Lower lobe of right lung (tissue), 2 donors: ENCODE measurements at regions not wholly inside any gene's neighbourhood (a gene's known extent, or its start where the extent isn't known, plus 50 kb on each side); places are given as distances from the start of the nearest gene placed in this dataset.

Experiments used
- ATAC-seq, 2 donors: fragments of 200-7000 bp; cut with Tn5 transposase; one replicate each; pipeline ENCODE4 v1.9.1; 2020 to 2022; ENCODE audit warnings: mild to moderate bottlenecking in 2 of 2, moderate library complexity in 2 of 2
- DNase-seq: peaks from one replicate; pipeline ENCODE4 v3.0.0-alpha.2; 2020
- H3K27ac ChIP-seq: fragments of 200-600 bp; one replicate; pipeline ENCODE4 v1.8.0; 2022
- H3K27me3 ChIP-seq: fragments of 200-600 bp; one replicate; pipeline ENCODE4 v1.8.0; 2022; ENCODE audit warnings: low read depth
- H3K36me3 ChIP-seq: fragments of 200-600 bp; one replicate; pipeline ENCODE4 v1.8.0; 2022; ENCODE audit warnings: mild to moderate bottlenecking
- H3K4me1 ChIP-seq: fragments of 200-600 bp; one replicate; pipeline ENCODE4 v1.8.0; 2022
- H3K4me3 ChIP-seq: fragments of 200-600 bp; one replicate; pipeline ENCODE4 v1.8.0; 2022; ENCODE audit warnings: mild to moderate bottlenecking
- H3K9me3 ChIP-seq: fragments of 200-600 bp; one replicate; pipeline ENCODE4 v1.8.0; 2022
- intact Hi-C: fragments of 100-400 bp; cut with DNase I; formaldehyde crosslinking; loops from one replicate; pipeline ENCODE4 v1.11.0; 2022
- TF ChIP-seq, protein P1 (sequence below): fragments of 200-600 bp; IDR thresholded peaks from one replicate; pipeline ENCODE4 v1.8.0; 2022; ENCODE audit warnings: antibody characterized with exemption, mild to moderate bottlenecking
- donor health status: DM: no; HTN: yes; CAD: no; lungs with severe emphysema.

DNA sequence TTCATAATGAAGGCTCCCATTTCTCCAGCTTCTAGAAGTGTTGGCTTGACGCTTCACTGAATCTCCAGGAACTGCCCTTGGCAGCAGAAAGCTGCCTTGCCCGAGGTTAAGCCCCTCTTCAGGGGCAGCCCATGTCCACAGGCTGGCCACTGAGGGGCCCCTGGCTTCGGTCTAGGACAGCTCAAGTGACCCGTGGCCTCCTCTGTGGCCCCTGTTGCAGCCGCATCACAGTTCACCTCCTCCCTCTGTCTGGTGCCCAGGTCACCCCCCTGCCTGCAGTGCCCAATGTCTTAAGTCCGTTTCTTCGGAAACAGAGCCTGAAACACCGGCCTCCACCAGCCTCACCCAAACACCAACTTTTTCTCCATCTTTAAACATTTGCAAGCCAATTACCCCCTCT is 279.2 kb upstream of the MKI67 start:
- no peak for ATAC-seq
- no peaks in the 10 kb centered on the region for H3K27me3 ChIP-seq

DNA sequence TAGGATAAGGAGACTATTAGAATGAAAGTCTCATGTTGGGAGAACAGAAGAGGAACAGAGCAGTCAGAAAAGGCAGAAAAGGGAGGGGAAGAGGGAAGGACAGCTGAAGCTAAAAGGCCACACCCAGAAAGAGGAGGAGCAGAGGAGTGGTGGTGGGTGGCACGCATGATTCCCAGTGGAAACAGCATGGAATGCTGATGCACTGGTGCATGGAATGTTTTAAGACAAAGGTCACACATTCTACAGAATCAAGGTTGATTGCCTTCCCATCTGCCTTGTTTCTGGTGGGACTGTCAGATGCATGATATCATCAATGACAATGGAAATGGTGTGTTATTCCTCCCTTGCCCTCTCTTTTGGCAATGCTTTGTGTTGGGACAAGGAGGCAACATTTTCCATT is 285.4 kb upstream of the MKI67 start:
- TF ChIP-seq, protein P1, sequence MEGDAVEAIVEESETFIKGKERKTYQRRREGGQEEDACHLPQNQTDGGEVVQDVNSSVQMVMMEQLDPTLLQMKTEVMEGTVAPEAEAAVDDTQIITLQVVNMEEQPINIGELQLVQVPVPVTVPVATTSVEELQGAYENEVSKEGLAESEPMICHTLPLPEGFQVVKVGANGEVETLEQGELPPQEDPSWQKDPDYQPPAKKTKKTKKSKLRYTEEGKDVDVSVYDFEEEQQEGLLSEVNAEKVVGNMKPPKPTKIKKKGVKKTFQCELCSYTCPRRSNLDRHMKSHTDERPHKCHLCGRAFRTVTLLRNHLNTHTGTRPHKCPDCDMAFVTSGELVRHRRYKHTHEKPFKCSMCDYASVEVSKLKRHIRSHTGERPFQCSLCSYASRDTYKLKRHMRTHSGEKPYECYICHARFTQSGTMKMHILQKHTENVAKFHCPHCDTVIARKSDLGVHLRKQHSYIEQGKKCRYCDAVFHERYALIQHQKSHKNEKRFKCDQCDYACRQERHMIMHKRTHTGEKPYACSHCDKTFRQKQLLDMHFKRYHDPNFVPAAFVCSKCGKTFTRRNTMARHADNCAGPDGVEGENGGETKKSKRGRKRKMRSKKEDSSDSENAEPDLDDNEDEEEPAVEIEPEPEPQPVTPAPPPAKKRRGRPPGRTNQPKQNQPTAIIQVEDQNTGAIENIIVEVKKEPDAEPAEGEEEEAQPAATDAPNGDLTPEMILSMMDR: no peak
- ATAC-seq (no peak), DNase-seq (no peak)
- H3K9me3 ChIP-seq: no peaks in the 10 kb centered on the region
- no peaks in the 10 kb centered on the region for H3K4me1 ChIP-seq
- H3K4me3 ChIP-seq: no peak overlapping the region
- H3K27ac ChIP-seq: no peak overlapping the region
- intact Hi-C loops: no loop called here
- H3K36me3 ChIP-seq: no peaks in the 10 kb centered on the region
- H3K27me3 ChIP-seq: no peaks in the 10 kb centered on the region

More for the DNA sequence above, 279.2 kb upstream of the MKI67 start:
- no peak overlapping the region for H3K27ac ChIP-seq
- H3K36me3 ChIP-seq: no peaks in the 10 kb centered on the region
- TF ChIP-seq, protein P1: no peak
- no peaks in the 10 kb centered on the region for H3K4me1 ChIP-seq
- H3K9me3 ChIP-seq: peaks cover 3% of the 10 kb centered on the region
- intact Hi-C loops: no loop called here
- H3K4me3 ChIP-seq: no peak overlapping the region
- DNase-seq: no peak

DNA sequence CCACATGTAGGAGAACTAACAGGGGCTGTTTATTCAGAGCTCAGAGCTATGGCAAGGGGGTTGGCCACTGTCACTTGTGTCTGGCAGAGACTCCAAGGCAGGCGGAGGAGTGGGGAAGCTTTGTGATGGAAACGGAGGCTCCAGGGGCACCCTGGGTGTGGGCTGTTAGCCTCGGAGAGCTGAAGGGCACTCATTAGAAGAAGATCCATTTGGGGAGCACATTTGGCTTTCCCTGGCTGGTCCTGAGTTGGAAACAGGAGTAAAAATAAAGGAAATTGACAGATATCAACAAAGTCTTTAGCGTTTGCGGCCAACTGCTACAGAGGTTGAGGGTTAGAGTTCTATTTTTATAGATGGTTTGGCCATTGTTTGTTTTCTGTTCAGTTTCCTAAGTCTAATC is 288.3 kb upstream of the MKI67 start:
- Histone ChIP-seq H3K4me1 (no peaks in the 10 kb centered on the region), H3K9me3 (no peaks in the 10 kb centered on the region), H3K36me3 (no peaks in the 10 kb centered on the region), H3K4me3 (no peak overlapping the region), H3K27me3 (no peaks in the 10 kb centered on the region), H3K27ac (no peak overlapping the region)
- TF ChIP-seq, protein P1: no peak
- ATAC-seq (no peak), DNase-seq (no peak)
- intact Hi-C loops: no loop called here

DNA sequence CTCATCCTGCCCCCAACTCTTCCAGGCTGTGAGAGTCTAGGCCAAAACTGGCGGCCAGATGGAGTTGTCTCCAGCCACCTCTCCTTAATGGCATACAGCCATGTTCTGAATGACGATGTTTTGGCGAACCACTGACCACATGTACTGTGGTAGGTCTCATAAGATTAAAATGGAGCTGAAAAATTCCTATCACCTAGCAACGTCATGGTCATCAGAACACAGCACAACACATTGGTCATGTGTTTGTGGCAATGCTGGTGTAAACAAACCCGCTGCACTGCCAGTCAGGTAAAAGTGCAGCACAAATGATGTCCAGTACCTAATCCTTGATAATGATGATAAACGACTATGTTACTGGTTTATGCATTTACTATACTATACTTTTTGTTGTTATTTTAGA is 290.0 kb upstream of the MKI67 start:
- Histone ChIP-seq H3K4me3 (no peak overlapping the region), H3K36me3 (no peaks in the 10 kb centered on the region), H3K27me3 (no peaks in the 10 kb centered on the region), H3K27ac (no peak overlapping the region), H3K4me1 (no peaks in the 10 kb centered on the region), H3K9me3 (no peaks in the 10 kb centered on the region)
- no peak for DNase-seq
- intact Hi-C loops: no loop called here
- TF ChIP-seq, protein P1: no peak
- ATAC-seq: no peak

DNA sequence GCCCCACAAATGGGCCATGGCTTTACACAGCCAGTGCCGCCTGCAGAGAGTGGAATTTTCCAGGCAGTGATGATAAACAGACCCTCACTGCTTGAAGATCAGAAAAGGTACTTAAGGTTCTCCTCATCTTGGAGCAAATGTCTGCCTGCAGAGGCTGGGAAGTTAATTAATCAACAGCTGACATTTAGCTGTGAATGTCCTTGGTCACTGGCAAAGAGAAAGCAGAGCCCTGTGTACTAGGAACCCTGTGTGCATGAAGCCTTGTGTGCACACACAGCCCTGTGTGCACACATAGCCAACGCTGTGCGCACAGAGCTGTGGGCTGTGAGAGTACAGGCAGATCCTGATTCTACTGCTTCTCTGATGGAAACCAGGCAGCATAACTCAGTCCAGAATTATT is 291.6 kb upstream of the MKI67 start:
- Histone ChIP-seq H3K27ac (no peak overlapping the region), H3K4me3 (no peak overlapping the region), H3K27me3 (no peaks in the 10 kb centered on the region), H3K4me1 (no peaks in the 10 kb centered on the region), H3K9me3 (no peaks in the 10 kb centered on the region), H3K36me3 (no peaks in the 10 kb centered on the region)
- intact Hi-C loops: no loop called here
- TF ChIP-seq, protein P1: no peak
- DNase-seq (no peak), ATAC-seq (no peak)

DNA sequence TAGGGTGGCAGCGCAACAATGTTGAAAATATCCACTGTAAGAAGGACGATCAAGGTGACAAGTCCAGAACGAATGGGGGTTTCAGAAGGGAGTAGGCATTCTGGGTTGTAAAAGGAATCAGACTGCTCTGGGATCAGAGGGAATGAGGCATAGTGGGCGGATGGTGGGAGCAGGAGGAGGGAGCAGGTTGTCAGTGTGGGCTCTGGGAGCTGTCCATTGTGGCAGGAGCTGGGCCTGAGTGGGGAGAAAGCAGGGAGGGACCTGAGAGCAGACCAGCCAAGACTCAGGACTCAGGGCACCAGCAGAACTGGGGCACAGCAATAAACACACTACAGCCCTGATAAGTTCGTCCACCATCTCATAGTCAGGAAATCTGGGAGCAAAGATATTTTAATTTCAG is 292.6 kb upstream of the MKI67 start:
- intact Hi-C loops: no loop called here

More for the DNA sequence above, 292.6 kb upstream of the MKI67 start:
- Histone ChIP-seq H3K27ac (no peak overlapping the region), H3K4me3 (no peak overlapping the region), H3K4me1 (no peaks in the 10 kb centered on the region), H3K36me3 (no peaks in the 10 kb centered on the region), H3K9me3 (no peaks in the 10 kb centered on the region), H3K27me3 (no peaks in the 10 kb centered on the region)
- ATAC-seq (no peak), DNase-seq (no peak)
- TF ChIP-seq, protein P1: no peak
